Body of pancreas (tissue), 4 donors: ENCODE measurements at regions not wholly inside any gene's neighbourhood (a gene's known extent, or its start where the extent isn't known, plus 50 kb on each side); places are given as distances from the start of the nearest gene placed in this dataset.

Experiments
- POLR2A ChIP-seq, 3 donors: fragments of 450-650 bp; IDR thresholded peaks; one replicate each; pipeline ENCODE4 v1.6.1; 2016; ENCODE audit warnings: antibody characterized with exemption in 3 of 3, mild to moderate bottlenecking in 2 of 3
- TF ChIP-seq, protein P1 (sequence below), 7 experiments: fragments of 450-650 bp in 4 of 7; fragments of 200-600 bp in 3 of 7; sonication (generic) in 3 of 7; IDR thresholded peaks; one replicate each; pipeline ENCODE4 v1.5.1; 2016 to 2019; ENCODE audit warnings: antibody characterized with exemption in 7 of 7

GRCh38 chr17:13441873-13442272 is 159.9 kb downstream of the HS3ST3A1 start:
- TF ChIP-seq, protein P1, sequence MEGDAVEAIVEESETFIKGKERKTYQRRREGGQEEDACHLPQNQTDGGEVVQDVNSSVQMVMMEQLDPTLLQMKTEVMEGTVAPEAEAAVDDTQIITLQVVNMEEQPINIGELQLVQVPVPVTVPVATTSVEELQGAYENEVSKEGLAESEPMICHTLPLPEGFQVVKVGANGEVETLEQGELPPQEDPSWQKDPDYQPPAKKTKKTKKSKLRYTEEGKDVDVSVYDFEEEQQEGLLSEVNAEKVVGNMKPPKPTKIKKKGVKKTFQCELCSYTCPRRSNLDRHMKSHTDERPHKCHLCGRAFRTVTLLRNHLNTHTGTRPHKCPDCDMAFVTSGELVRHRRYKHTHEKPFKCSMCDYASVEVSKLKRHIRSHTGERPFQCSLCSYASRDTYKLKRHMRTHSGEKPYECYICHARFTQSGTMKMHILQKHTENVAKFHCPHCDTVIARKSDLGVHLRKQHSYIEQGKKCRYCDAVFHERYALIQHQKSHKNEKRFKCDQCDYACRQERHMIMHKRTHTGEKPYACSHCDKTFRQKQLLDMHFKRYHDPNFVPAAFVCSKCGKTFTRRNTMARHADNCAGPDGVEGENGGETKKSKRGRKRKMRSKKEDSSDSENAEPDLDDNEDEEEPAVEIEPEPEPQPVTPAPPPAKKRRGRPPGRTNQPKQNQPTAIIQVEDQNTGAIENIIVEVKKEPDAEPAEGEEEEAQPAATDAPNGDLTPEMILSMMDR (IDR thresholded peaks at IDR 0.05): no peak
- TF ChIP-seq POLR2A (IDR thresholded peaks at IDR 0.05): no peak
